ENCODE measurements at regions not wholly inside any gene's neighbourhood (a gene's known extent, or its start where the extent isn't known, plus 50 kb on each side); places are given as distances from the start of the nearest gene placed in this dataset.
"Not testable (repeated sequence)": the region's sequence is repeated elsewhere in the genome, so short reads cannot be mapped to it uniquely, and the experiment has no call there.

DNA sequence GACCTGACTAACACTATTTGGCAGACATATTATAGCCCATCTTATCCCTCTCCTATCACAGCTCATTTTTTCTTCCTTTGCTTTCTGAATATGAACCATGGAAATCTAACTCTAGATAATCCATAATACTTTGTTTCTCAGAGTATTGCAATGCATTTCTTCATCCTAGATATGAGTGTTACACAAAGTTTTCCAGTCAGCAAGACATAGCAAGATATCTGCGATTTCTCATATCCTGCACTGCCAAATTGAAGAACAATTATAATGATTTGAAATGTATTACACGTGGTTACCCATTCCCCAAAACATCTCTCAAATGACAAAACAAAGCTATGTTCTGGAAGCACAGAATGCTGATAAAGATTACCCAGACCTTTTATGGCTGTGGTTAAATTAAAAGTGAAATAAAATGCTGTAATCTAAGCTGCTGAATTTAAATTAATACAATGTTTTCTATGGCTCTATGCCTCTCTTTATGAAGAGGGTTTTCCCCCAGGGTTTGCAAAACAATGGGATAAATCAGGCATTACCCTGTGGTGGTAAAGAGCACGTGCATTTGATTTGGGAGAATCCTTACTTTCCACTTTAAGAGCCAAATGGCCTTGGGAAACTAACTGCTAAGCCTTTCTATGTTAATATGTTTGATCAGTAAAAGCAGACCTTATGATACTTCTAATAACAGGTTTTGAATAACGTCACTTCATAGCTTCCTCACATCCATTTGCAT is 1291.0 kb upstream of the CNTN5 start:
- no peak for FAIRE-seq

DNA sequence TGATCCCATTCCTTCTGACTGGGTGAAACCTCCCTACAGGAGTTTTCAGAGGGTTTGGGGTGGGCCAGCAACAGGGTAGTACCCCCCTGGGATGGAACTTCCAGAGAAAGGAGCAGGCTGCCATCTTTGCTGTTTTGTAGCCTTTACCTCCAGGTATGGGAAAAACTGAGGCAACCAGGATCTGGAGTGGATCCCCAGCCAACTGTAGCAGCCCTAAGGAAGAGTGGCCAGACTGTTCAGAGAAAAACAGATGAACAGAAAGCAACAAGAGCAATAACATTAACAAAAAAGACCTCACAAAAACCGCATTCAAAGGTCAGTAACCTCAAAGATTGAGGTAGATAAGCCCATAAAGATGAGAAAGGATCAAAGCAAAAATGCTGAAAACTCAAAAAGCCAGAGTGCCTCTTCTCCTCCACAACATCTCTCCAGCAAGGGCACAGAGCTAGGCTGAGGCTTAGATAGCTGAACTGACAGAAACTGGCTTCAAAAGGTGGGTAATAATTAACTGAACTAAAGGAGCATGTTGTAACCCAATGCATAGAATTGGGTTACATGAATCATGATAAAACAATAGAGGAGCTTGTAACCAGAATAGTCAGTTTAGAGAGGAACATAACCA is 1288.6 kb upstream of the CNTN5 start:
- no peak for FAIRE-seq

DNA sequence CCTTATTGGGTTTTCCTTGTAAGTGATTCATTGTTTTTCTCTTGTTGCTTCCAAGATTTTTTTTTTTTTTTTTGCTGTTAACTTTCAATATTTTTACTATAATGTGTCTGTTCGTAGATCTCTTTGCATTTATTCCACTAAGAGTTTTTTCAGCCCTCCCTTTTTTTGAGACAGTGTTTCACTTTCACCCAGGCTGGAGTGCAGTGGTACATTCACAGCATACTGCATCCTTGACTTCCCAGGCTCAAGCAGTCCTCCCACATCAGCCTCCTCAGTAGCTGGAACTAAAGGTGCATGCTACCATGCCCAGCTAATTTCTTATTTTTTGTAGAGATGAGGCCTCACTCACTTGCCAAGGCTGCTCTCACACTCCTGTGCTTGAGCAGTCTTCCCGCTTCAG is 1282.0 kb upstream of the CNTN5 start:
- FAIRE-seq, result no peak

DNA sequence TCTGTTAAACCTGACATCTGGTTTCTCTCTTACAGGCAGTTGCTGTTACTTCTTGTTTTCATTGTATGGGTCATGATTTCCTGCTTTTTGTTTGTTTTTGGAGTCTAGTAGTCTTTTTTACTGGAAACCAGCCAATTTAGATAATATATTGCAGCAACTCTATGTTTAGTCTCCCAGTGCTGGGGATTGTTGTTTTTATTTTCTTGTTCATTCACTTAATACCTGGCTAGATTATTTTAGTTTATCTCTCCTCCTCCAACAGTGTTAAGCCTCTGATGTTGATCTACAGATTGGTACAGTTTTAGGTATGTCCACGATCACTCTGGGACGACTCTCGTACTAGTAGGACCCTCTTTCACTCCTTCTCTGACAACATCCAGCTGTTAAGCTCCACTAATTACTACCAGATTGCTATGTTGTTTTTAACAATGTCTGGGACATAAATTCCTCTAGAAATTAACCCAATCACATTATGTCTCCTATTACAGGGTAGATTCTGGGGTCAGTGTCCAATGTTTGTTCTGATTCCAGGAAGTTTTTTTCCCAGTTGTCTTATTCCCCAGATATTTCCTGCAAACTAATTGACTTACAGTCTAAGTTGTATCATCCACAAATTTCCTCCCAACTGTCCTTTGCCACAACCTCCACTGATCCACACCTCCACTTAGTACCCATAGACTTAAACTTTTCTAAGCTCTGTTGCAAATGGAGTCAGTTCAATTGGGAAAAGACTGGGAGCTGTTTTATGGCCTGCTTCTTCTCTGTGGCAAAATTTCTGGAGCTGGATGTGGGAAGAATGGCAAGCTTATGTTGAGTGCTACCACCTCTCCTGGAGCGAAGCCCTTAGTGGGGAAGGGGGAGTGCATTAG is 1280.6 kb upstream of the CNTN5 start:
- no peak for FAIRE-seq

DNA sequence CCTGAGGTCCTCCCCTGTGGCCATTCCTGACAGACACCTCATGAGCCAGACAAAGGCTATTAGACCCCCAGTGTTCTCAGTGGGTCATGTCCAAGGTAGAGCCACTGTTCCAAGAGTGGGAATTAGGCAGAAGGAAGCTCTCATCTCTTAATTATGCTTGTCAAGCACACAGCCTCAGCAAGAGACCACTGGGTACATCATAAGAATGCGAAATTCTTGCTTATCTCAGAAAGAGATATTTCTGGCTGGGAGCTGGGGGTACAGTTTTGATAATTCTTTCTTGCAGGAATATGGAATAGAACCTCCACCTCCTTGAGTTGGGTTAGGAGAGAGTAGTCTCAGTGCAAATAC is 1280.0 kb upstream of the CNTN5 start:
- no peak for FAIRE-seq

DNA sequence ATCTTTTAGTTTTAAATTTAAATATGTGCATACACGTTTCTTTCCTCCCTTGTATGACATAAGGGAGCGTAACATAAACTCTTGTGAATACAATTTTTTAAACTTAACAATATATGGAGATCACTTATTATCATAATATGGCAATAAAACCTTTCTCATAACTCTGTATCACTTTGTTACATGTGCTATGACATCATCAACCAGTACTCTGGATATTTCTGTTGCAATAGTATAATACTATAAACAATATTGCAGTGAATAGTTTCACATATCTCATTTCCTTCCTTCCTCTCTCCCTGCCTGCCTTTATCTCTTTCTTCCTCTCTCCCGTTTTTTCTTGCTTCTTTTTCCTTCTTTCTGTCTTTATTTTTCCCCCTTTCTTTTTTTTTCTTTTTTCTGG is 1278.0 kb upstream of the CNTN5 start:
- no peak for FAIRE-seq

DNA sequence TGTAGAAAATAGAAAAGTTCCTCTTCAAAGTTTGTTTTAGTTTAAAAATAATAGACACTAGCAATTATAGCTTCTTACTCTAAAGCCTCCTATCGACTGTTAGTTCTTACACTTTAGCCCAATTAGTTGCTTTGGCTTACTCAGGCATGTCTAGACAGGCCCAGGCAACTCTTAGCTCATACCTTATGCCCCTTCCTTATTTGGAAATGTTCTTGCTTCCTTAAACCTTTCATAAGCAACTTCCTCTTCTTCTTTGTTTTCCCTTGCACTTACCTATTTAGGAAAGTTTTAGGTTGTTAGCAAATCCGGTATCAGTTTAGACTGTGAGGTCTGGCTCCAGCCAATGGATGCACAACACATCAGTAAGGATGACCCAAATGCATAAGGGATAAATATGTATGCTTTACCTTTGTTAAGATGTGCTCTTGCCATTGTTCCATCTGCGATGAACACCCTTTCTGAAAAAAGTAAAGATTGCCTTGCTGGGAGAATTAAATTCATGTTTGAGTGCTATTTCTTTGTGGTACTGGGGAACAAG is 1277.5 kb upstream of the CNTN5 start:
- no peak for FAIRE-seq

DNA sequence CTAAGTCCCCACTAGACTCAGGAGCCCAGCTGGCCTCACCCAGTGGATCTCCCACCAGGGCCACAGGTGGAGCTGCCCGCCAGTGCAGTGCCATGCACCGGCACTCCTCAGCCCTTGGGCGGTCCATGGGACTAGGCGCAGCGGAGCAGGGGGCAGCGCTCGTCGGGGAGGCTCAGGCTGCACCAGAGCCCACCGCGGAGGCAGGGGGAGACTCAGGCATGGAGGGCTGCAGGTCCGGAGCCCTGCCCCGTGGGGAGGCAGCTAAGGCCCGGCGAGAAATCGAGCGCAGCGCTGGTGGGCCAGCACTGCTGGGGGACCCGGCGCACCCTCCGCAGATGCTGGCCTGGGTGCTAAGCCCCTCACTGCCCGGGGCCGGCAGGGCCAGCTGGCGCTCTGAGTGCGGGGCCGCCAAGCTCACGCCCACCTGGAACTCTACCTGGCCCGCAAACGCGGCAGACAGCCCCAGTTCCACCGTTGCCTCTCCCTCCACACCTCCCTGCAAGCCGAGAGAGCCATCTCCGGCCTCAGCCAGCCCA is 1275.2 kb upstream of the CNTN5 start:
- no peak for FAIRE-seq

DNA sequence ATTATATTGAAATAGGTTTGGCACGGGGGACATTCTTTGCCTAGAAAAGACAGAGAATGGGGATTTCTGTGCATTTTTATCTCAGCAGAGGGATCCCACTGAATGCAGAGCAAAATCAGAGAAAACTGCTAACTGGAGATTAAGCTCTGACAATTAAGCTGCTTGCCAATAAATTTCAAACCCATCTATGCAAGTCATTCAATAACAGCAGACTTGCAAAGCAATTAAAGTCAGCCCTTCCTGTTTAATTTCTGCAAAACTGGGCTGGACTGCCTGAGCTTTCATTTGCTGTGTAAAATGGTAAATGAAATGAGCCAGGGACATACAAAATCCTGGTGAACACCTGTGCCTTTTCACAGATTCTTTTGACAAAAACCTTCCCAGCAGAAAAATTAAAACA is 1273.9 kb upstream of the CNTN5 start:
- no peak for FAIRE-seq

DNA sequence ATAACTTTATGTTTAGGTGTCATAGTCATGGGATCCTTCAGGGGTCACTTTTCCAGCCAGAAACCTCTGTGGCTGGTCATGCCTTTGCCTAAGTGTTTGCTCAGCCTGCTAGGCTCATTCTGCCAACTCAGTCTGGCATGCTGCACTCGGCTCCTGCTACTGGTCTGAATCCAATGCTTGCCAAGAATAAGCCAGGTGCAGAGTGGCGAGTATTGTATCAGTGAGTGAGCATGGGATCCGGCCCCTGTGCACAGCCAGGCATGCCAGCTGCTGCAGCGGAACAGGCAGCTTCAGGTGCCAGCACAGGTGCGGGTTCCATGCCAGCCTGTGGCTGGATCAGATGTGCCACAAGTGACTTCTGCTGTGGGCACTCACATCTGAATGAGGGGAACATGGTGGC is 1269.3 kb upstream of the CNTN5 start:
- FAIRE-seq, result no peak

DNA sequence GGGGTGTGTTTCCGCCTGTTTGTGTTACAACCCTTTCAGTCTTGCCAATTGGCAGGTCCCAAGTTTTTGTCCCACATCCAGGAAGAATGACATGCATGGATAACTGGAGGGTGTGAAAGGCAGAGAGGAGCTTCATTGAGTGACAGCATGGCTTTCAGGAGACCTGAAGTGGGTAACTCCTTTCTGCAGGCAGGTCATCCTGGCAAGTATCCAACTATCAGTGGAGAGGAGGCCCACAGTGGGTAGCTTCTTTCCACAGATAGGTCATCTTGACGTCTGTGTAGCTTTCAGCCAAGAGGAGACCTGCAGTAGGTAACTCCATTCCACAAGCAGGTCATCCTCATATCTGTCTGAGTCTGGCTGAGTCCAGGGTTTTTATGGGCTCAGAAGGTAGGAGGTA is 1268.8 kb upstream of the CNTN5 start:
- FAIRE-seq, result no peak

DNA sequence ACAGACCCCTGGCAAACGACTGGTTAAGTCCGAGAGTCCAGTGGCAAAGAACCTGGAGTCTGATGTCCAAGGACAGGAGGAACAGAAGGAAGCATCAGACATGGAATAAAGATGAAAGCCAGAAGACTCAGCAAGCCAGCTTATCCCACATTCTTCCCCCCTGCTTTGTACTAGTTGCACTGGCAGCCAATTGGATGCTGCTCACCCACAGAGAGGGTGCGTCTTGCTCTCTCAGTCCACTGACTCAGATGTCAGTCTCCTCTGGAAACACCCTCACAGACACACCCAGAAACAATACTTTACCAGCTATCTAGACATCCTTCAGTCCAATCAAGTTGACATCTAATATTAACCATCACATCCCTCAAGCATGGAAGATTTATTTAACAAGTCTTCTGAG is 1265.8 kb upstream of the CNTN5 start:
- no peak for FAIRE-seq

DNA sequence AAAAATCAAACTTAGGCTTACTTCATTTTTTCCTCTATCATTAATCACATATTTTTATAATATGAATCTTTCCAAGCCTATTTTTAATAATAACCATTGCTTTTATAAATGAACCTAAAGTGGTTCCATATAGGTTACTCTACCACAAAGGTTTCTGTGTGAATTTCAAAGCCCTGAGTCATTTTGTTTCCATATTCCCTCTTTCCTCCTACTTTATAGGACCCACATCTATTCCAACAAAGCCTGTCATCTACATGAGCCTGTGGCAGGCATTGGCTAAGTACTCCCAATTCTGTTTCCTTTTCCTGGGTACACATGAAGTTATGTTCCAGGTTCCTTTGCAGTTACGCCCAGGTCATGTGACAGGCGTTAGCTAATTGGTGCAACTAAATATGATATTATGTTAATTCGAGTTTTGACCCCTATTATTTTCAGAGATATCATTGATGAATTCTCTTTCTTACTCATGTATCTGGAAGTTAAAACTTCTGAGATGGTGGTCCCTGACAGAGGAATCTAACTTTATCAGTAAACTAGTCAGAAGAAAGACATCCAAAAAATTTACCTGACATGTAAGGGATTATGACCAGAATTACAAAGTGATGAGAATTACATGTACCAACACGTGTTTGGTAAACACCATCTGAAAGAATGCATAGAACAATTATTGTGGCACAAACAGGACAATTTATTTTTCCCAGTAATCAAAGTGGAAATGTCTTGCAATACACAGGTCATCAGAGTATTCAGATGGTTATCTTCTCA is 1264.0 kb upstream of the CNTN5 start:
- FAIRE-seq, result no peak

DNA sequence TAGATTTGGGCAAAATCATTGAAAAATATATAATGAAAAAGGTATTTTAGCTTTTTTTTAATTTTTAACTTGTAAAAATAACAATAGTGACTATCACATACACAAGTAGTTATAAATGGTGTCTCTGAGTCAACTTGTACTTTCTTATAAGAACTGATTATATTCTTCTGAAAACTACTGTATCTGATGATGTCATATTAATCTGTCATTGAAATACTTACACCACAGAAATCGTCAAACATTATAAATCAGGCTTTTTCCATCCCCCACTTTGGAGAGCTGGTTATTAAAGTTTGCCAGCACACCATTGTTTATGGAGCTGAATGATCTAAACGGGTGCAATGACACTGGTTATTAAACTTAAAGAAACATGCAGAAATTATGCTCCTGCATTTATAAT is 1259.6 kb upstream of the CNTN5 start:
- no peak for FAIRE-seq

DNA sequence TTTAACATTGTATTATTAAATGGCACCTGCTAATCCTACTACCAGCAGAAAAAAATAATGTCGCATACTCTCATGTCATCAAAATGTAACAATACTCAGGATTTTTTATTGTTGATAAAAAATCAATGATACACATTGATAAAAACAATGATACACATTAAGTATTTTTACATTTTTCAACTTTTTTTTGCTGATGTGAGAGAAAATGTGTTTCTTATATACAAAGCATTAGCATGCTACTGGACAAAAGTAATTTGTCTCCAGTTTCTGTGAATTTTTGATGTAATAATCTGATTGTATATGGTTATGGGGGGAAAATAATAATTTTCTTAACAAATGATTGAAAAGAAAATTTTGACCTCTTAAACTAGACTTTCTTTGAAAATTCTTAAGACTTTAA is 1256.6 kb upstream of the CNTN5 start:
- no peak for FAIRE-seq

DNA sequence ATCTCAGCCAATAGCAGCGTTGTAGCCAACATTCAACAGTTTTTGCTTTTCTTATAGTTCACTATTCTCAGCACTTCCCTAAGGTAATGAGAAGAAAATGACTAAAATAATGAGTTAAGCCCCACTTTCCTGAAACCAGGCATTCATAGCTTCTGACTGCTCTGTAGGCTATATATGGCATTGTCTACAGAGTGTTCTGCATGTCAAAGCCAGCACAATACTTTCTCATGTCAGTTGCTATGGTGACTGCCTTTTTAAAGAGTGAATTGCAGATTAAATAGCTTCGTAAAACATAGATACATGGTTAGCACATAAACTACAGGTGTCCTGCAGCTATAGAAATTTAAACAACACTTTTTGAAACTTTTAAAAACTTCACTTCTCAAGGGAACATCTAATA is 1256.1 kb upstream of the CNTN5 start:
- FAIRE-seq, result no peak

DNA sequence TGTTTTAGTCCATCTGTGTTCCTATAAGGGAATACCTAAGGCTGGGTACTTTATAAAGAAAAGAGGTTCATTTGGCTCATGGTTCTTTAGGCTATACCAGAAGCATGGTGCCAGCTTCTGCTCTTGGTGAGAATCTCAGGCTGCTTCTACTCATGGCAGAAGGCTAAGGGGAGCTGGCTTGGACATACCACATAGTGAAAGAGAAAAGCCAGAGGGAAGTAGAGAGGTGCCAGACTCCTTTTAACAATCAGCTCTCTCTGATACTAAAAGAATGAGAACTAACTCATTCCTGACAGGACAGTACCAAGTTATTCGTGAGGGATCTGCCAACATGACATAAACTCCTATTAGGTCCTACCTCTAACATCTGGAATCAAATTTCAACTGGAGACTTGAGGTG is 1250.2 kb upstream of the CNTN5 start:
- no peak for FAIRE-seq

DNA sequence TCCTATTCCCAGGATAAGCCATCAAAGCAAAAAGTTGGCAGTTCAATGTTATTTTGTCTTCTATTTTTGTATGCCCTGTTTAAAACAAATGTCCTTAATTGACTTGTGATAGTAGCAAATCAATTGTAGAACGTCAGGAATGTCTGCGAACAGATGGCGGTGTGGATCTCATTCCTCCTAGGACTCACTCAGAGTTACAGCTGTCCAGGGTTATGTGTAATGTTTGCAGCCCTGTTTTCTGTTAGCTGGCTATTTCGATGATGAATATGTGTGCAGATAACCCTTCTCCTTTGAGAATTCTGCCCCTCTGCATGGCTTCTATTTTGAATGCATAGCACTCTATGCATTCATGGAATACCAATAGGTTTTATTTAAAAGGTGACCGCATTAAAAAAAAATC is 1248.0 kb upstream of the CNTN5 start:
- FAIRE-seq, result no peak

DNA sequence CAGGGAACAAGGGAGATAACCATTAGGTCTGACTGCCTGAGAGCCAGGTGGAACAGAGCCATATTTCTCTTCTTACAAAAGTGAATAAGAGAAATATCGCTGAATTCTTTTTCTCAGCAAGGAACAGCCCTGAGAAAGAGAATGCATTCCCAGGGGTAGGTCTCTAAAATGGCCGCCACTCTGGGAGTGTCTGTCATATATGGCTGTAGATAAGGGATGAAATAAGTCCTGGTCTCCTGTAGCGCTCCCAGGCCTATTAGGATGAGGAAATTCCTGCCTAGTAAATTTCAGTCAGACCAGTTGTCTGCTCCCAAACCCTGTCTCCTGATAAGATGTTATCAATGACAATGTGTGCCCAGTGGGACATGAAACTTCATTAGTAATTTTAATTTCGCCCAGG is 1236.4 kb upstream of the CNTN5 start:
- not testable (repeated sequence) for FAIRE-seq

DNA sequence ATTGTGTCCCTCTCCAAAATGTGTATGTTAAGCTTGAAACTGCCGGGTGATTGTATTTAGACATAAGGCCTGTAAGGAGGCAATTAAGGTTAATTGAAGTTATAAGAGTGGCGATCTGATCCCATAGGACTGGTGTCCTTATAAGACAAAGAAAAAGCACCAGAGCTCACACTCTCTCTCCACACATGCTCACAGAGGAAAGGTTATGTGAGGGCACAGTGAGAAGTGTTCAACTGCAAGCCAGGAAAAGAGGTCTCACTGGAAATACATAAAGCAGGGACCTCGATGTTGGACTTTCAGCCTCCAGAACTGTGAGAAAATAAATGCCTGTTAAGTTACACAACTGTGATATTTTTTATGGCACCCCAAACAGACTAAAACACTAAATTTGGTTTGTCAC is 1233.8 kb upstream of the CNTN5 start:
- FAIRE-seq, result no peak

DNA sequence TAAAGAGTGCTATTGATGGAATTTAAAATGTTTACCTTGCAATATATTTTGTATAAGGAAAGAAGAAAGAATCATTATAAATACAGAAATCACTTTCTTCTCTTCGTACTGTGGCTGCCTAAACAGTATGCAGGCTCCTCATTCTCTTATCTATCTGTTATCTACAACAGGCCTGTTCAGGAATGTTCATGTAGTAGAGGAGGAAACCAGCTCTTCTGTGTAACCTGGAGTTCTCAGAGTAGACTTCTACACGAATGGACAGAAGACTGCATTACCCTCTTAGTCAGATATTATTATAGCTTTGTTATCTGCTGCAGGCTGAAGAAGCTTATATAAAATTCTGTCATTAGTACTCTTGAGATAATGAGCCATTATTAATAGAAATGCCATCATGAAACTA is 1225.9 kb upstream of the CNTN5 start:
- FAIRE-seq, result no peak

DNA sequence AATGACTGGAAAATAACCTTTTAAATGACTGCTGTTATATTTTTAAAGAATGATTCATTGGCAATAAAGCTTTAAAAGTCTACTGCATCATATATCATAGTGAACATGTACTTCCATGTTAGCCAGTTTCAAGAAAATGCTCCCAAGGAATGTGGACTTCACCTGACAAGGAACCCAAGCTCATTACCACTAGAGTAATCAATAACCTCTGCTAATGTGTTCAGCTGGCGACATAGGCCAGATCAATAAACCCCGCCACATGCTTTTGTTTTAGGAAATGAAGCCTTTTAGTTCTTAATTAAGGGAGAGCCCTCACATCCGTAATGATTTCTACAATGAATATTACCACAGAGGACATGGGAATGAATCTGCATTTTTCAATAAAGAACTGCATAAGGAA is 1219.9 kb upstream of the CNTN5 start:
- FAIRE-seq, result no peak
